Chondrocyte (in vitro differentiated cells): ENCODE measurements at regions not wholly inside any gene's neighbourhood (a gene's known extent, or its start where the extent isn't known, plus 50 kb on each side); places are given as distances from the start of the nearest gene placed in this dataset.

ENCODE experiments used
- DNase-seq: peaks from one replicate; pipeline ENCODE4 v3.0.0; 2021; ENCODE audit warnings: mixed read lengths, low spot score
- H3K27ac Mint-ChIP-seq: one replicate; pipeline ENCODE4 v1.8.0; 2021; ENCODE audit warnings: mild to moderate bottlenecking, moderate library complexity, mixed read lengths; ENCODE audit not compliant: unreplicated experiment
- H3K27me3 Mint-ChIP-seq: 2 replicates; pipeline ENCODE4 v1.8.0; 2021; ENCODE audit warnings: low read depth, mixed read lengths
- H3K36me3 Mint-ChIP-seq: 2 replicates; pipeline ENCODE4 v1.8.0; 2021; ENCODE audit warnings: low read depth, mixed read lengths
- H3K4me1 Mint-ChIP-seq: 2 replicates; pipeline ENCODE4 v1.8.0; 2021; ENCODE audit warnings: low read depth, mild to moderate bottlenecking, mixed read lengths
- H3K4me3 Mint-ChIP-seq: one replicate; pipeline ENCODE4 v1.8.0; 2021; ENCODE audit warnings: mild to moderate bottlenecking, moderate library complexity, mixed read lengths; ENCODE audit not compliant: unreplicated experiment
- H3K9me3 Mint-ChIP-seq: 2 replicates; pipeline ENCODE4 v1.8.0; 2021; ENCODE audit warnings: low read depth, mixed read lengths
- CTCF ChIP-seq: fragments of 200-600 bp; sonication (generic); IDR thresholded peaks from 2 replicates; pipeline ENCODE4 v1.5.0; 2021; ENCODE audit warnings: antibody characterized with exemption, mild to moderate bottlenecking, moderate library complexity

- Mint-ChIP-seq H3K9me3 (no peaks in the 10 kb centered on the region), H3K27me3 (no peaks in the 10 kb centered on the region), H3K4me1 (peaks cover 17% of the 10 kb centered on the region), H3K4me3 (no peak overlapping the region), H3K27ac (no peak overlapping the region), H3K36me3 (no peaks in the 10 kb centered on the region)
- no peak for DNase-seq
- TF ChIP-seq CTCF = no peak
Measured at GRCh38 chr2:193253014-193253530, 1058.3 kb upstream of the TMEFF2 start.

- Mint-ChIP-seq H3K36me3 (no peaks in the 10 kb centered on the region), H3K27me3 (no peaks in the 10 kb centered on the region), H3K4me3 (no peak overlapping the region), H3K4me1 (peaks cover 17% of the 10 kb centered on the region), H3K27ac (no peak overlapping the region), H3K9me3 (no peaks in the 10 kb centered on the region)
- no peak for TF ChIP-seq CTCF
- no peak for DNase-seq
Measured at GRCh38 chr2:193251909-193252308, 1057.2 kb upstream of the TMEFF2 start.

- Mint-ChIP-seq H3K9me3 (peaks cover 4% of the 10 kb centered on the region), H3K27ac (no peak overlapping the region), H3K4me1 (peaks cover 17% of the 10 kb centered on the region), H3K36me3 (no peaks in the 10 kb centered on the region), H3K27me3 (no peaks in the 10 kb centered on the region), H3K4me3 (no peak overlapping the region)
- DNase-seq = no peak
- no peak for TF ChIP-seq CTCF
Measured at GRCh38 chr2:193250389-193250788, 1055.7 kb upstream of the TMEFF2 start.

GRCh38 chr2:193240752-193241151 lies 1046.0 kb upstream of the TMEFF2 start:
- TF ChIP-seq CTCF = peak; percentile 66
- Mint-ChIP-seq H3K4me1 (no peaks in the 10 kb centered on the region), H3K27ac (no peak overlapping the region), H3K27me3 (peaks cover under 1% of the 10 kb centered on the region), H3K36me3 (no peaks in the 10 kb centered on the region), H3K9me3 (peaks cover 2% of the 10 kb centered on the region), H3K4me3 (no peak overlapping the region)
- DNase-seq = no peak

- Mint-ChIP-seq H3K27ac (no peak overlapping the region), H3K4me3 (no peak overlapping the region), H3K9me3 (peaks cover 7% of the 10 kb centered on the region), H3K36me3 (no peaks in the 10 kb centered on the region), H3K27me3 (peaks cover 3% of the 10 kb centered on the region), H3K4me1 (peaks cover 3% of the 10 kb centered on the region)
- no peak for DNase-seq
- TF ChIP-seq CTCF = no peak
Measured at GRCh38 chr2:193231634-193232033, 1036.9 kb upstream of the TMEFF2 start.
